Neural cell (in vitro differentiated cells): ENCODE measurements at regions not wholly inside any gene's neighbourhood (a gene's known extent, or its start where the extent isn't known, plus 50 kb on each side); places are given as distances from the start of the nearest gene placed in this dataset.

ENCODE experiments used
- H2AFZ ChIP-seq: fragments of 200-600, 300-800 bp; sonication (generic), shearing (Covaris generic); 2 replicates; pipeline ENCODE4 v1.6.0; 2014; ENCODE audit warnings: low read depth, mild to moderate bottlenecking, antibody characterized with exemption, low read length, moderate library complexity
- H3F3A ChIP-seq: fragments of 200-600 bp; shearing (Covaris generic); 2 replicates; pipeline ENCODE4 v1.6.1; 2016; ENCODE audit warnings: mild to moderate bottlenecking, moderate library complexity, mixed read lengths, antibody characterized with exemption, low read length; ENCODE audit not compliant: insufficient read depth, poor library complexity, severe bottlenecking
- H3K27ac ChIP-seq: fragments of 200-600, 300-800 bp; sonication (generic), shearing (Covaris generic); 2 replicates; pipeline ENCODE4 v1.5.1; 2014; ENCODE audit warnings: mild to moderate bottlenecking, low read length, moderate library complexity
- H3K27me3 ChIP-seq: fragments of 300-800, 200-600 bp; sonication (generic), shearing (Covaris generic); 2 replicates; pipeline ENCODE4 v1.6.0; 2014; ENCODE audit warnings: mild to moderate bottlenecking, low read depth, low read length, moderate library complexity; ENCODE audit not compliant: insufficient read depth
- H3K36me3 ChIP-seq: fragments of 300-800, 200-600 bp; sonication (generic), shearing (Covaris generic); 2 replicates; pipeline ENCODE4 v1.5.1; 2014; ENCODE audit warnings: mild to moderate bottlenecking, antibody characterized with exemption, low read length, moderate library complexity; ENCODE audit not compliant: insufficient read depth
- H3K4me2 ChIP-seq: fragments of 300-800, 200-600 bp; sonication (generic), shearing (Covaris generic); 2 replicates; pipeline ENCODE4 v1.6.0; 2014; ENCODE audit warnings: mild to moderate bottlenecking, low read length
- H3K4me3 ChIP-seq: fragments of 300-800, 200-600 bp; sonication (generic), shearing (Covaris generic); 2 replicates; pipeline ENCODE4 v1.5.1; 2014; ENCODE audit warnings: mild to moderate bottlenecking, low read length, moderate library complexity
- H3K79me2 ChIP-seq: fragments of 200-600 bp; shearing (Covaris generic); replicated peaks from 2 replicates; pipeline ENCODE4 v1.6.0; 2014; ENCODE audit warnings: mild to moderate bottlenecking, low read length, moderate library complexity; ENCODE audit not compliant: insufficient read depth
- H3K9ac ChIP-seq: fragments of 300-800, 200-600 bp; sonication (generic), shearing (Covaris generic); 2 replicates; pipeline ENCODE4 v1.6.1; 2016; ENCODE audit warnings: mild to moderate bottlenecking, low read length, mixed read lengths
- H3K9me2 ChIP-seq: fragments of 200-600 bp; shearing (Covaris generic); 2 replicates; pipeline ENCODE4 v1.6.1; 2016; ENCODE audit warnings: mild to moderate bottlenecking, low read length, mixed read lengths; ENCODE audit not compliant: insufficient read depth
- H3K9me3 ChIP-seq: fragments of 200-600, 300-800 bp; sonication (generic), shearing (Covaris generic); 2 replicates; pipeline ENCODE4 v1.6.1; 2016; ENCODE audit warnings: mild to moderate bottlenecking, mixed run types, low read length, moderate library complexity, mixed read lengths
- H4K20me1 ChIP-seq: fragments of 200-600 bp; shearing (Covaris generic); 2 replicates; pipeline ENCODE4 v1.6.1; 2016; ENCODE audit warnings: mild to moderate bottlenecking, mixed run types; ENCODE audit not compliant: insufficient read depth
- CTCF ChIP-seq: fragments of 450-650 bp; IDR thresholded peaks from 2 replicates; pipeline ENCODE4 v1.5.1; 2014; ENCODE audit warnings: antibody characterized with exemption, mild to moderate bottlenecking, moderate library complexity; ENCODE audit not compliant: poor library complexity, severe bottlenecking
- EP300 ChIP-seq: fragments of 450-650 bp; conservative IDR thresholded peaks from 2 replicates; pipeline ENCODE4 v1.6.1; 2014; ENCODE audit warnings: antibody characterized with exemption, mild to moderate bottlenecking, moderate library complexity; ENCODE audit not compliant: poor library complexity, severe bottlenecking
- EZH2 ChIP-seq: fragments of 200-600, 300-800 bp; shearing (Covaris generic), sonication (generic); IDR thresholded peaks from 2 replicates; pipeline ENCODE4 v1.6.1; 2014; ENCODE audit warnings: antibody characterized with exemption, low read length, borderline replicate concordance, mild to moderate bottlenecking; ENCODE audit not compliant: insufficient read depth, poor library complexity, severe bottlenecking
- MXI1 ChIP-seq: fragments of 450-650 bp; conservative IDR thresholded peaks from 2 replicates; pipeline ENCODE4 v1.6.1; 2014; ENCODE audit warnings: antibody characterized with exemption, mild to moderate bottlenecking; ENCODE audit not compliant: poor library complexity, severe bottlenecking
- POLR2AphosphoS5 ChIP-seq: IDR thresholded peaks from 2 replicates; pipeline ENCODE4 v1.6.1; 2012
- RAD21 ChIP-seq: fragments of 450-650 bp; conservative IDR thresholded peaks from 2 replicates; pipeline ENCODE4 v1.6.1; 2014; ENCODE audit warnings: antibody characterized with exemption, mild to moderate bottlenecking, moderate library complexity
- REST ChIP-seq: IDR thresholded peaks from 2 replicates; pipeline ENCODE4 v1.6.1; 2012; ENCODE audit warnings: borderline replicate concordance
- SMC3 ChIP-seq: fragments of 450-650 bp; conservative IDR thresholded peaks from 2 replicates; pipeline ENCODE4 v1.6.1; 2014; ENCODE audit warnings: antibody characterized with exemption, mild to moderate bottlenecking, moderate library complexity; ENCODE audit not compliant: poor library complexity
- TAF1 ChIP-seq: IDR thresholded peaks from 2 replicates; pipeline ENCODE4 v1.6.1; 2012; ENCODE audit warnings: low read depth

GRCh38 chr13:34004676-34005075 is 186.7 kb downstream of the RFC3 start:
- Histone ChIP-seq H3K36me3 (no peaks in the 10 kb centered on the region), H3K9me3 (no peaks in the 10 kb centered on the region), H3K79me2 (no peaks in the 10 kb centered on the region), H3K4me3 (no peak overlapping the region), H4K20me1 (no peaks in the 10 kb centered on the region), H3K27ac (no peak overlapping the region), H2AFZ (no peak overlapping the region), H3K4me2 (no peak overlapping the region), H3F3A (no peaks in the 10 kb centered on the region), H3K27me3 (no peaks in the 10 kb centered on the region), H3K9me2 (no peaks in the 10 kb centered on the region), H3K9ac (no peak overlapping the region)
- TF ChIP-seq EP300: no peak
- TF ChIP-seq MXI1: no peak
- no peak for TF ChIP-seq RAD21
- no peak for TF ChIP-seq POLR2AphosphoS5
- no peak for TF ChIP-seq REST
- no peak for TF ChIP-seq CTCF
- TF ChIP-seq TAF1: no peak
- TF ChIP-seq EZH2: no peak
- TF ChIP-seq SMC3: no peak

GRCh38 chr13:34006011-34006410 is 188.1 kb downstream of the RFC3 start:
- Histone ChIP-seq H2AFZ (no peak overlapping the region), H3K4me2 (no peak overlapping the region), H3K9ac (no peak overlapping the region), H3K27ac (no peak overlapping the region), H3K4me3 (no peak overlapping the region), H3K36me3 (no peaks in the 10 kb centered on the region), H3K9me2 (no peaks in the 10 kb centered on the region), H3K9me3 (no peaks in the 10 kb centered on the region), H3K27me3 (no peaks in the 10 kb centered on the region), H3K79me2 (no peaks in the 10 kb centered on the region), H4K20me1 (no peaks in the 10 kb centered on the region), H3F3A (no peaks in the 10 kb centered on the region)
- no peak for TF ChIP-seq EZH2
- no peak for TF ChIP-seq CTCF
- no peak for TF ChIP-seq SMC3
- TF ChIP-seq RAD21: no peak
- TF ChIP-seq REST: no peak
- no peak for TF ChIP-seq POLR2AphosphoS5
- TF ChIP-seq TAF1: no peak
- TF ChIP-seq EP300: no peak
- no peak for TF ChIP-seq MXI1
